Left lobe of liver (tissue), 2 donors: ENCODE measurements at regions not wholly inside any gene's neighbourhood (a gene's known extent, or its start where the extent isn't known, plus 50 kb on each side); places are given as distances from the start of the nearest gene placed in this dataset.
A peak's percentile ranks its signal among the peaks of the same experiment; 100 is the strongest.

Experiments used
- ATAC-seq: fragments of 200-7000 bp; cut with Tn5 transposase; one replicate; pipeline ENCODE4 v1.9.1; 2020; ENCODE audit warnings: mild to moderate bottlenecking, moderate library complexity
- DNase-seq: peaks from one replicate; pipeline ENCODE4 v3.0.0-alpha.2; 2020; ENCODE audit warnings: low spot score
- donor health status: DM: no; HTN: no; CAD: no; lungs with moderate emphysema.
- donor health status: DM: no; HTN: yes; CAD: no.

- ATAC-seq (no peak), DNase-seq (no peak)
These were observed 81.1 kb upstream of the DIO3 start for GRCh38 chr14:101480022-101480746.

GRCh38 chr14:101480747-101481530 lies 80.4 kb upstream of the DIO3 start:
- ATAC-seq (peak; percentile 68), DNase-seq (peak; percentile 69)

- DNase-seq, result peak; percentile 40
- ATAC-seq, result no peak
These were observed 79.7 kb upstream of the DIO3 start for GRCh38 chr14:101481557-101481956.

GRCh38 chr14:101482066-101482465 lies 79.2 kb upstream of the DIO3 start:
- DNase-seq, result peak; percentile 23
- no peak for ATAC-seq

GRCh38 chr14:101483829-101484228 lies 77.5 kb upstream of the DIO3 start:
- no peak for ATAC-seq
- DNase-seq, result no peak

GRCh38 chr14:101489092-101489760 lies 72.1 kb upstream of the DIO3 start:
- no peak for ATAC-seq
- DNase-seq, result no peak

GRCh38 chr14:101490771-101491170 lies 70.5 kb upstream of the DIO3 start:
- peak; percentile 8 for DNase-seq
- ATAC-seq, result no peak

GRCh38 chr14:101491841-101492240 lies 69.5 kb upstream of the DIO3 start:
- no peak for ATAC-seq
- peak; percentile 10 for DNase-seq

GRCh38 chr14:101492716-101493115 lies 68.6 kb upstream of the DIO3 start:
- ATAC-seq (no peak), DNase-seq (peak; percentile 33)

GRCh38 chr14:101494826-101495225 lies 66.5 kb upstream of the DIO3 start:
- DNase-seq, result peak; percentile 32
- ATAC-seq, result no peak

GRCh38 chr14:101495284-101495683 lies 66.0 kb upstream of the DIO3 start:
- ATAC-seq (no peak), DNase-seq (peak; percentile 19)

- DNase-seq, result peak; percentile 82
These were observed 65.2 kb upstream of the DIO3 start for GRCh38 chr14:101495827-101496775.

GRCh38 chr14:101496776-101497683 lies 64.3 kb upstream of the DIO3 start:
- no peak for ATAC-seq
- DNase-seq, result peak; percentile 37

More at GRCh38 chr14:101495827-101496775, 65.2 kb upstream of the DIO3 start:
- peak; percentile 90 for ATAC-seq

GRCh38 chr14:101497684-101498525 lies 63.4 kb upstream of the DIO3 start:
- no peak for ATAC-seq
- DNase-seq, result peak; percentile 32

GRCh38 chr14:101498526-101498860 lies 62.8 kb upstream of the DIO3 start:
- ATAC-seq, result no peak
- peak; percentile 32 for DNase-seq

GRCh38 chr14:101499080-101499479 lies 62.2 kb upstream of the DIO3 start:
- peak; percentile 72 for DNase-seq
- peak; percentile 77 for ATAC-seq

- DNase-seq, result peak; percentile 40
- no peak for ATAC-seq
These were observed 61.8 kb upstream of the DIO3 start for GRCh38 chr14:101499513-101499912.

GRCh38 chr14:101500061-101500460 lies 61.2 kb upstream of the DIO3 start:
- no peak for ATAC-seq
- DNase-seq, result no peak

- no peak for ATAC-seq
- no peak for DNase-seq
These were observed 60.6 kb upstream of the DIO3 start for GRCh38 chr14:101500681-101501080.
